DMS114 treated with DMSO at 0.1 percent for 48 hours (cell line): ENCODE measurements at regions not wholly inside any gene's neighbourhood (a gene's known extent, or its start where the extent isn't known, plus 50 kb on each side); places are given as distances from the start of the nearest gene placed in this dataset.
"Not testable (repeated sequence)": the region's sequence is repeated elsewhere in the genome, so short reads cannot be mapped to it uniquely, and the experiment has no call there.

Source experiments
- DNase-seq: peaks from one replicate; lab custom pipeline; 2025; ENCODE audit not compliant: unreplicated experiment; lab: John Stamatoyannopoulos, UW

DNA sequence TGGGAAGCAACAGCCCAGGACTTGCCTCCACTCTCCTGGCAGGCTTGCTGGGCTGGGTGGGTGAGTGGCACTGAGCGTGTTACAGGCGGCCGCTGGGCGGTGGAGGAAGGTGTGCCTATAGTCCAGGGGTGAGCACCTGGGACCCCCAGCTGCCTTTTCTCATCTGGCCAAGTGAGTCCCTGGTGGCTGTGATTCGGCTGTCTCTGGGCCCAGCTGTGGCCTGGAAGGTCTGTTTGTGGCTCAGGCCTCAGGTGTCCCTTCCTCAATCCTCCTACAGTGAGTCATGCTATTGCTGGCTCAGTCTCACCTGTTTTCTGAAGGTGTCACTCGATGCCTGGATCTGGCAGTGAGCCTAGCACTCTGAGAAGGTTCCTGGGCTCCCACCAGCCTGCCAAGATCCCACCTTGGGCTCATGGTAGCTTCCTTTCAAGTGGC lies 564.2 kb downstream of the PTPRU start:
- DNase-seq: no peak

DNA sequence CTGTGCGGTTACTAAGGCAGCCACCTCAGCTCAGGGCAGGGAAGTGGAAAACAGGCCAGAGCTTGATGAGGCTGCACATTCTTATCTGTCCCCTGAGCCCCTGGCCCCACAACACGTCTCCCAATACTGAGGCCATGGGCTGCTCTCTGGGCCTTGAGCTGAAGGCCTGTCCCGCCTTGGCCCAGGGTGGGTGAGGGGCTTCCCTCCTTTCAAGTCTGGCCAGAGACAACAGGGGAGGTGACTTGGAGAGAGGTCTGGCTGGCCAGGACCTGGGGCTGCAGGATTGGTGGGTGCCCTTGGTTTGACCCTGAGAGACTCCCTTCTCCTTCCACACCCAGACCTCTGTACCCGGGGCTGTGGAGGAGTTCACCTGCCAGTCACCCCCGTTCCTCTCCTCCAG lies 563.8 kb downstream of the PTPRU start:
- no peak for DNase-seq

DNA sequence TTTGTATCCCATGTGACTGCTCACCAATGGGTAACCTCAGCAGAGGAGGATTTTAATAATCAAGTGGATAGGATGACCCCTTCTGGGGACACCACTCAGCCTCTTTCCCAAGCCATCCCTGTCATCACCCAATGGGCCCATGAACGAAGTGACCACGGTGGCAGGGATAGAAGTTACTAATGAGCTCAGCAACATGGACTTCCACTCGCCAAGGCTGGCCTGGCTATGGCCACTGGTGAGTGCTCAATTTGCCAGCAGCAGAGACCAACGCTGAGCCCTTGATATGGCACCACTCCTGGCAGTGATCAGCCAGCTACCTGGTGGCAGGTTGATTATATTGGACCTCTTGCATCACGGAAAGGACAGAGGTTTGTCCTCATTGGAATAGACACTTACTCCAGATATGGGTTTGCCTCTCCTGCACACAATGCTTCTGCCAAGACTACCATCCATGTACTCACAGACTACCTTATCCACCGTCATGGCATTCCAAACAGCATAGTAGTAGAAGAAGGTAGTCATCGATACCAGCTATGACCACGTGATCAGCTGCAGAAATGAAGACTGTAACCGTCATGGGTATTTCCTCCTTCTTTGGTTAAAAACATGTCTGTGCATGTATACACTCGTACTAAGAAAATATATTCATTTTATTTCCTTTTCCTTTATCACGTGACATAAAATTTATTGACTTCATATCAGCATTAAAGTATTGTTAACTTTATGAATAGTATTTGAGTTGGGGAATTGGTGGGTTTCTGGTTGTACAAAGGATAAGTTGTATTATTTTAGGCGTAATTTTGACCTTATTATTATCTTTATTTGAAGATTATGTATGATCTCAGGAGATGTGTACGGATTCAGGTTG lies 562.6 kb downstream of the PTPRU start:
- DNase-seq: no peak

DNA sequence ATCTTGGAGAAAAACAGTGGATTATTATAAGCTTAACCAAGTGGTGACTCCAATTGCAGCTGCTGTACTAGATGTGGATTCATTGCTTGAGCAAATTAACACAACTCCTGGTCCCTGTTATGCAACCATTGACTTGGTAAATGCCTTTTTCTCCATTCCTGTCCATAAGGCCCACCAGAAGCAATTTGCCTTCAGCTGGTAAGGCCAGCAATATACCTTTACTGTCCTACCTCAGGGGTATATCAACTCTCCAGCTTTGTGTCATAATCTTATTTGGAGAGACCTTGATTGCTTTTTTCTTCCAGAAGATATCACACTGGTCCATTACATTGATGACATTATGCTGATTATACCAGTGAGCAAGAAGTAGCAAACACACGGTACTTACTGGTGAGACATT lies 560.8 kb downstream of the PTPRU start:
- not testable (repeated sequence) for DNase-seq

DNA sequence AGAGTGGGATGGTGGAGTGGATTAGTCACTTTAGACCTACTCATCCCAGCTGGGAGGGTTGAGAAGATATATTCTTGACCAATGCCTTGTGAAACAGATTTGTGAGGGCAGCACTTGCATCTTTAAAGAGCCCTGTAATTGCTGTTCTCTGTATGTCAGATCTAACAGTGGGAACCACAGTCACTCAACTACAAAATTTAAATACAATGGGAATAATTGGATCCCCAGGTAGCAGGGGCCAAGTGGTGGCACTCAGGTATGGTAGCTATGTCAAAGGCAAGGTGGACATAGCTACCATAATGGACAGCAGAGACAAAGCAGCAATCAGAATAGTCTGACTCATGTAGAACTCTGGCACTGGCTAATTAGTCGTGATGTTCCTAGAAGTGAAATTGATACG lies 559.6 kb downstream of the PTPRU start:
- not testable (repeated sequence) for DNase-seq

DNA sequence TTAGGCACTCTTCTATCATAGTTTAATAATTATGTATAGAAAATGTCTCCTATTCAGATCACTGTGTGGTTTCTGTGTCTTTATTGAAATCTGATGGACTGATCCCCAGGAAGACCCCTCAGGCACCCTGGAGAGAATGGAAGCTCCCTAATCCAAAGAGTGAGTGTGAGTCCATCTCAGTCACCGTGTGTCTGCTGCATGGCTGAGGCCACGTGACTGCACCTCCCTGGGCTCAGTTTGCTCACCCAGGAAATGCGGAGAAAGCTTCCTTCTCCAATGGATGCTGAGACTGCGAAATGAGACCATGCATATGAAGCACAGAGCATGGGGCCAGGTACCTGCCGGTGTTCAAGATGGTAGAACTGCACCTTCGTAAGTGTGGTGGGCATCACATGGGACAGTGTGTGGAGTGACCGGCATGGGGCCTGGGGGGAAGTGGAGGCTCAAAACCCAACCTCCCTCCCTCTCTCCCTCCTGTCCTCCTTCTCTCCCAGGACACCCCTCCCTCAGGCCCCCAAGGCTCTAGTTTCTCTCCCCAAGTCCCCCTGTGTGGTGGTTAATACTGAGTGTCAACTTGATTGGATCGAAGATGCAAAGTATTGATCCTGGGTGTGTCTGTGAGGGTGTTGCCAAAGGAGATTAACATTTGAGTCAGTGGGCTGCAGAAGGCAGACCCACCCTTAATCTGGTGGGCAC lies 557.5 kb downstream of the PTPRU start:
- DNase-seq: no peak

DNA sequence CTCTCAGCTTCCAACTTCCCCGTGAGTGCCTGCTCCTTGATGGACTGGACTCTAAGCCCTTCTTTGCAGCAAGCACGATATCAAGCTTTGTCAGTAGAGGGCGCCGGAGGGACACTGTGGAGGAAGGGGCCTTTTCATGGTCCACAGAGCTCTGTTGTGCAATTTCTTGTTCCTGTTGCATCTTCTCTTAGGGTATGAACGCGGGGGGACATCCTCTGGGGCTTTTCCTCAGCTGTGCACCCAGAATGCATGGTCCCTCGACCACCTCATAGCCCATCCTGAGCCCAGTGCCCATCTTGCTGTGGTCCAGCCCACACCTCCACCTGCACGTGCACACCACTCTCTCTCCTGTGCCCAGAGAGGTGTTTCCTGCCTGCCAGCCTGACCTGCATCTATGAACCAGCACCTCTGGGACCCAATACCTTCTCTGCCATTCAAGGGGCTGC lies 556.8 kb downstream of the PTPRU start:
- peak; percentile 76 for DNase-seq

DNA sequence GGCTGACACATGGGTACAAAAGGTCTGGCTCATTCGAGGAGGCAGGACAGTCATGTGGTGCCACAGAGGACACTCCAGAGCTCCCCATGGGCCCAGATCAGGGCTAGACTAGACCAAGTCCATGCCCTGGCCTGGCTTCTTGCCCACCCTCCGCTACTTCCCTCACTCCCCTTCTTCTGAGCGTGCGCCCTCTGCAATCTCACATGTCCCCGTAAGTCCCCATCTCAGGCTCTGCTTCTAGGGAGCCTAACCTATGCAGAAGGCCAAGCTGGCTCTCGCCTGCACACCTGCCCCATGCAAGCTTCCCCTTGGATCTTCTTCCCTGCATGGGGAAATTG lies 553.6 kb downstream of the PTPRU start:
- DNase-seq: no peak

DNA sequence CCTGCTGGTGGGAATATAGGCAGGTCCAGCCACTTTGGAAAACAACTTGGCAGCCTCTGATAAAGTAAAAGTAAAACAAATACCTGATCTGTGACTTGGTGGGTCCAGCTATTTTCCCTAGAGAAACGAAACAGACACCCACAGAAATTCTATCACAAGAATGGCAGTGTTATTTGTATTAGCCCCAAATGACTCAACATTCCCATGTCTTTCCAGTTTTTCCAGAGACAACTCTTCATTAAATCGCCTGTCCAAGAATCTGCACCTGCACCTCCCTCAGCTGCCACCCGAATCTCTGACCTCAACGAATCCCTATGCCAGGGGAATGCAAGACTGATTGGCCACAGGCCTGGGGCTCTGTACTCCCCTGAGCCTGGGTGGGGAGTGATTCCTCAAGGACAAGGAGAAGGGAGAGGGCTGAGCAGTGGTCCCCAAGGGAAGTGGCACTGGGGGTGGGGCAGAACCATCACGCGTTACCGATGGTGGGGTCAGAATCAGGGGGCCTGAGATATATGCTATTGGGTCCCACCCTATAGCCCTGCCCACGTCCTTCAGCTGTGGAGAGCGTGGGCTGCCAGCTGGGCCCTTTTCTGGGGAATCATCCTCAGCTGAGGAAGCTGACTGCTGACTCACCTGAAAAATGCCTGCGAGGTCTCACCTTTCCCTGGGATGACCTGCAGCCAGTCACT lies 553.0 kb downstream of the PTPRU start:
- no peak for DNase-seq

DNA sequence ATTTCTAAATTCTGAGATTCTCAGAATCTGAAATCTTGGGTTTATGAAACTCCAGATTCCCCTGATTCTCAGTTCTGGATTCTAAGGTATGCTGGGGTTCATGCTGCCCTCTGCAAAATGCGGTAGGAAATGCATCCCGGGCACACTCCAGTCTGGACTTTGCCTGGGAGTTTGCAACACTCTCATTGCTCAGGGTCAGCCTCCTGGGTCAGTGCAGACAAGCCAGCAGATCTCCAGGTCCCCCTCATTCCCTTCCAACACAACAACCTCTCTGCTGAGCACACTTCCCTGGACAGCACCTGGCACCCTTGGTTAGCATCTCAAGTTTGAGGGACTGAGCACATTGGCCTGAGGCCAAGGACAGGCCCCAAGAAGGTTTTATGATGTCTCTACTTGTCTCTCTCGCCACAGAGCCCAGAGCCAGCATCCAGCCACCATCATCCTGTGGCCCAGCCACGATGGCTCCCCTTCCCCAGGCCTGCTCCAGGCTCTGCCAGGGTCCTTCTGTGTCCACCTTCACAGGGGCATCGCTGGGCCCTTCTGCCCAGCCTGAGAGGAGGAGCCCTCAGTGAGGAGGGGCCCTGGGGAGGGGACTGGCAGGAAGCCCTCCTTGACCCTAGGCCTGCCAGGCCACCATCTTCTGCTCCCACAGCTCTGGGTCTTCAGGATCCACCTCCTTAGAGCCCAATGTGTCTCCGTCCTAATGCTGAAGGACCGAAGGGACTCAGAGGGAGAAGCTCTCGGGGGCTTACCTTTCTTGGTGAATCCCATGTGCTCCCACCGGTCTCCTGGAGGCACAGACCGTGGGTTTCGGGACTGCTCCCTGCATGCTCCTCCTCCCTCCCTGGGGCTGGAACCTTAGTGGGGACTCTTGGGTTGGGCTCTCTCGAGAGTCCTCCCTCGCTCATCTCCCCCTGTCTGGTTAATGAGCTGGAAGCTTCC lies 550.7 kb downstream of the PTPRU start:
- DNase-seq: no peak

DNA sequence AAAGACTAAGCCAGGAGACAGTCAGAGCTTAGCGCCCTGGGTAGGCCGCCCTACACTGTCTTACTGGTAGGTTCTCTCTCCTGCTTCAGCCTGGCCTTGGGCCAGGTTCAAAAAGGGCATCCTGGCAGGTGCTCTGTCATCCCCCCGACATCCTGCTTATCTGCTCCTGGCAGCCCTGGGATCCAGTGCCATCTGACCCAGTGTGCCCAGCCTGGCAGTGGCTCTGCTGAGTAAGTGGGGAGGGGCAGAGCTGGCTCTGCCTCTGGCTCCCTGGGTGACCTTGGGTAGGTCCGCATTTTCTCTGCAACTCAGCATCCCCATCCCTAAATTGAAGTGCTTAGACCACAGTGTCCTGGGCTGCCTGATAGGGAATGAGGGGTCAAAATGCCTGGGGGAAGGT lies 549.9 kb downstream of the PTPRU start:
- no peak for DNase-seq

DNA sequence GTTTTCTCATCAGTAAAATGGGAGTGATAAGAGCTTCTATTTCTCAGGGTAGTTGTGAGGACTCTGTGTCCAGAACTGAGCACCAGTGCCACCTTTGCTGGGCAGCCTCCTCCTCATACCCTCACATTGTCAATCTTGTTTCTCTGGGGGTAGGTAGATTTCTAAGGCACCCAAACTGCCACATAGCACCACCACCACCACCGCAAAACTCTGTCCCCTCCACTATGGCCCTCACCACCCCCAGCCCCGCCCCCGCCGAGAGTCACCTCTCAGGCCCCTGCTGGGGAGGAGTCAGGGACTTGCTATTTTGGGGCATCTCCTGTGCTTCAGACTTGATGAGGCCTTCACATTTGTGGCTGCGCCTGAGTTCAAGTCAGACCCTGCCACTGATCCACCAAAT lies 549.2 kb downstream of the PTPRU start:
- DNase-seq: no peak

DNA sequence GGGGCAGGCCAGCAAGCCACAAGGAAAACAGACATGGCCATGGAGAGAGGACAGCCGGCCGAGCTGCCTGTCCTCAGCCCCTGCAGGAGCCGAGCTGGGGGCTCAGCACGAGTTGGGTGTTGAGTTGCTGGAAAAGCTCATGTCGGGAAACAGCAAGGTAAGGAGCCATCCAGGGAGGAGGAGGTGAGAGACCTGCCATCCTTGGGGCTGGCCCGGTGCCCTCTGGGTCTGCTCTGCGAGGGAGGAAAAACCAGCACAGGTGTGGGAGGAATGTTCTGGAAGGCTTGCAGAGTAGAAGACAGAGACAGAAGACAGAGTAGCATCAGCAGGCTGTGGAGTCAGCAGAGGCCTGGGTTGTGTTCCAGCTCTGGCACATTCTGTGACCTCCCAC lies 548.8 kb downstream of the PTPRU start:
- DNase-seq: no peak

DNA sequence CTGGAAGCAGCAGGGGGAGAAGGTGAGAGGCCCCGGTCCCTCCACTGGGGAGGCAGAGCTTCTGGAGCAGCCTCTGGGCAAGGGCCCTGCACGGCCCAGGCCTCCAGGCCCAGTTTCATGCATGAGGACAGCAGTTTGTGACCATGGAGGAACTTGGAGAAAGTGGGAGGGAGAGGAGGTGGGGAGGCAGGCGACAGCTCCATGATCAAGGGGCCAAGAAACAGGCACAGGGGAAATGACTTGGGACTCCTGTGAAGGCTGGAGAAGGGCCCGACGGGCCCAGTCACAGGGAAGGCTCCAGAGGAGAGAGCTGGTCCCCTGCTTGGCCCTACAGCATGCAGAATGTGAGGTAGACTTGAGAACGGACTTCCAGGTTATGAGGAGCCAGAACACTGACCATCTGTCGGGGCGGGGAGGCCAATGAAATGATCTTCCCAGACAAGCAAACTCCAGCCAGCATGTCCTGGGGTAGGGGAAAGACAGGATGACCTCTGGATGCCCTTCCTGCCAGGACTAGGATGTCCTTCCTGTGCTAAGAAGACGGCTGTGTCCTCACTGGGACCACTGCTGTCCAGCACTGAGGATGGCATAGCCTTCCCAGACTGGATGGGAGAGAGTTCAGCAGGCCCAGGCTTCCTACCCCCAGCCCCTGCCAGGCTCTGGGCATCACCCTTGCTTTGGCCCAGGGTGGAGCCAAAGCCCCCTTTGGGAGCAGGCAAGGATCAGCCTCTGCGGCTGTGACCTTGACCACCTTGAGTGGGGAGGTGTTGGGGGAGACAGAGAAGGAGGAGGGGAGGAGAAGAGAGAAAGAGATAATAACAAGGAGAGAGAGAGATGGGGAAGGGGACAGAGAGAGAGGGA lies 548.2 kb downstream of the PTPRU start:
- no peak for DNase-seq

DNA sequence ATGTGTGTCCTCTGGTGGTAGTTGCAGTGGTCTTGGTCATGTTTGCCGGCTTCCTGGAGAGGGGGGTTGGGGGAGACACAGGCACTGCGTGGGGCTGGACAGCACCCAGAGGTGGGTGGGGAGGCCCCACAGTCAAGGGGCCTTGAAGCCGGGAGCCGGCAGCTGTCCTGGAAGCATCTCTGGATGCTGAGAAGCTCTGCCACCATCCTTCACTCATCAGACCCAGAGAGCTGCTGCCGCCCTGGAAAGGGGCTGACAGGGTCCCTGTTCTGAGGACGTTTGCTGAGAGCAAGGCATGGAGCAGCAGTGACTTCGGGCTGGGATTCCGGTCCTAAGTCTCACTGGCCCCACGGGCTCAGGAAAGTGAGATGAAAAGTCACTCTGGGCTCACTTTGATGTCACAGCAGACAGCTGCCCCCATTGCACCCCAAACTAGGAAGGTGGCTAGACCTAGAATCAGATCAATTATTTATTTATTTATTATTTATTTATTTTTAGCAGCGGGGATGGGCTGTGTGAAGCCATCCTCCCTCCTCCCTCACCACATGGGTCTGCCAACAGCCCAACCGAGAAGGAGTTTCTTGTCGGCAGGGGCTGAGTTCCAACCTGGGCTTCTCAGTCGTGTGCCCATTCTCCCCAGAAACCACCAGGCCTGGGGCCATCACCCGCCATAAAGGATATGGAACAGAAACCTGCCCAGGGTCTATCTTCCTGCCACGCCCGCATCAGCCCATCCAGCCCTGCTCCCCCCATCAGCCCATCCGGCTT lies 547.4 kb downstream of the PTPRU start:
- no peak for DNase-seq

DNA sequence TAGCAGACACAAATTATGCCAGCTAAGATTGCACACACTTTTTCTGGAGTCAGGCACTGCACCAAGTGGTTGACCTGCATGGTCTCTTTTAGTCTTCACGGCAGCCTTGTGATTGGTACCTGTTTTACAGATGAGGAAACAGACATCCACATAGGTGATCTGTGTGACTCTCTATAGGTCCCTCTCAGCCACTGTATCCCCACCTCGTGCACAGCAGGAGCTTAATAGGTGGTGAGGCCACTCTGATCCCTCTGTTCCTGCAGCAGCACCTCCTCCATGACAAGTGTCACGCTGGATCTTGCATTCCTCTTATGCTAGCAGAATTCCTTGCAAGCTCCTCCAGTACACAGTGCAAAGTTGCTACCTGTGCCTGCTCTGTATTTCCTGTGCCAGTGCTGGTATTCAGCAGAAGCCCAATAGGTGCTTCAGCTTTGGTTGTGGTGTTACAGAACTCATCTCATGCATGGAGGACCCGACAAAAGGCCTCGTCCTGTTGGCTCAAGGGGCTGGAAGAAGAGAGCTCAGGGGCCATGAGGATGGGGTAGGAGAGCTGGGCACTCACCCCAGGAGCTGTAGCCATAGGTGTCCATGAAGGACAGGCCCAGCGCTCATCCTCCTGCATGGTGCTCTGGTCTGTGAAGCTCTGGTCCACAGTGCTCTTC lies 546.7 kb downstream of the PTPRU start:
- no peak for DNase-seq

DNA sequence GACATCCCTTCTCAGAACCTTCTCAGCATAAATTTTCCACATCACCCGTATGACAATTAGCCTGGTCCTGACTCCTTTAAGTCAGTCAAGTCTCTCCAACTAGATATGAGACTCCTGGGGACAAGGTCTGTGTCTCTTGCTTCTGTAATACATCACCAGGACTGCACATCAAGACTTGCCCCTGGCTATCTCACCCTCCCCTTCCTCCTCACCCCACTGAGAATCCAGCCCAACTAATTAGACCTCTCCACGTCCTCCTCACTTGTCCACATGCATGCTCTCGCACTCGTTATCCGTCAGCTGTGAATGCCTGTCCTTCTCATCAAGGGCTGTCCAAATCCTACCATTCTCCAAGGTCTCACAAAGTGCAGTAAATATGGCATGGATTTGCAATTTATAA lies 542.8 kb downstream of the PTPRU start:
- DNase-seq: no peak

DNA sequence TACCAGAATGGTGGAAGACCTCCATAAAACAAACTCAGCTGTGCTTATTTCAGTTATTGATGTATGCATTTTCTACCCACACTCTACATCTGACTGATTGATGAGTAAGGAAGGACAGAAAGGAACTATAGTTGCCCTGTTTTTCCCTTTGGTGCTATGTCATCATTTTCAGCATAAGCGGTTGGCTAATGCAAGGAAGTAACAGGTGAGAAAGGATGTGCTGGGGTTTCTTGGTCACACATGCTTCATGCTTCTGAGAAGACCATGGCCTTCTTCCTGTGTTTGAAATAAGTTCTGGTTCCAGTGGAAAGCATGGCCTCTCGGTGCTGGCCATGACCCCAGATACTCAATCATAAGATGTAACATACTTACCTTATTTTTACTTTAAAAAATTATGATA lies 541.2 kb downstream of the PTPRU start:
- DNase-seq: no peak

DNA sequence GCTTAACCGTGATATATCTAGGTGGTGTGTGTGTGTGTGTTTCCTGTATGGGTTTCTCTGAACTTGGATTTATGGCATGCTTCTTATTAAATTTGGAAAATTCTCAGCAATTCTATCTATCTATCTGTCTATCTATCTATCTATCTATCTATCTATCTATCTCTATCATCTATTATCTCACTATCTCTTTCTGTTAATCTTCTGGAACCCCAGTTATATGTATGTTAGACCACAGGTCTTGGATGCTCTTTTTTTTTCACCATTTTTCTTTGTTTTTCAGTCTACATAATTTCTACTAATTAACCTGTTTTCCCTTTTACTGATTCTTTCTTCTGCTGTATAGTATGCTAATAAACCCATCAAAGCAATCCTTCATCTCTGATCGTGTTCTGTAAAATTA lies 538.0 kb downstream of the PTPRU start:
- DNase-seq: no peak
